Lung (tissue), 11 donors: ENCODE measurements at regions not wholly inside any gene's neighbourhood (a gene's known extent, or its start where the extent isn't known, plus 50 kb on each side); places are given as distances from the start of the nearest gene placed in this dataset.

Experiments used
- ATAC-seq: fragments of 200-7000 bp; cut with Tn5 transposase; one replicate; pipeline ENCODE4 v1.9.1; 2020; ENCODE audit warnings: moderate number of reproducible peaks; ENCODE audit not compliant: insufficient read depth, low FRiP score
- DNase-seq, 3 donors: peaks; one replicate each; pipeline ENCODE4 v3.0.0-alpha.2; 2013 to 2017
- H3K27ac ChIP-seq, 2 donors: one replicate each; pipeline ENCODE4 v1.5.1; 2013; ENCODE audit warnings: mild to moderate bottlenecking in 2 of 2, moderate library complexity in 2 of 2, control low read depth in 1 of 2, inconsistent platforms in 1 of 2, low read depth in 1 of 2, low read length in 1 of 2
- H3K27me3 ChIP-seq, 3 donors: one replicate each; pipeline ENCODE4 v1.5.1; 2013; ENCODE audit warnings: low read length in 2 of 3; ENCODE audit not compliant: control insufficient read depth in 3 of 3, insufficient read depth in 3 of 3
- H3K36me3 ChIP-seq, 4 donors: one replicate each; pipeline ENCODE4 v1.5.1; 2013; ENCODE audit warnings: low read length in 4 of 4, mild to moderate bottlenecking in 1 of 4, moderate library complexity in 1 of 4; ENCODE audit not compliant: control insufficient read depth in 4 of 4, insufficient read depth in 4 of 4
- H3K4me1 ChIP-seq, 5 donors: one replicate each; pipeline ENCODE4 v1.5.1; 2013; ENCODE audit warnings: low read length in 5 of 5, mild to moderate bottlenecking in 2 of 5, moderate library complexity in 1 of 5; ENCODE audit not compliant: control insufficient read depth in 5 of 5, insufficient read depth in 5 of 5
- H3K4me3 ChIP-seq: one replicate; pipeline ENCODE4 v1.5.1; 2013; ENCODE audit warnings: mild to moderate bottlenecking, control low read depth, moderate library complexity
- H3K9ac ChIP-seq, 2 donors: one replicate each; pipeline ENCODE4 v1.5.1; 2013; ENCODE audit warnings: low read length in 2 of 2, control low read depth in 1 of 2; ENCODE audit not compliant: insufficient read depth in 1 of 2
- H3K9me3 ChIP-seq, 4 donors: one replicate each; pipeline ENCODE4 v1.5.1; 2013; ENCODE audit warnings: low read length in 3 of 4, mild to moderate bottlenecking in 1 of 4, moderate library complexity in 1 of 4; ENCODE audit not compliant: control insufficient read depth in 4 of 4, insufficient read depth in 3 of 4
- CTCF ChIP-seq: IDR thresholded peaks from 2 replicates; pipeline ENCODE4 v1.5.1; 2012; ENCODE audit warnings: mild to moderate bottlenecking; ENCODE audit errors: control extremely low read depth, extremely low read depth
- WGBS, 2 donors: extraction: QIAGEN DNeasy Blood & Tissue Kit; methylation state at CpG; one replicate each; pipeline ENCODE4 v1.1.7; 2013; 5-methylcytosine and 5-hydroxymethylcytosine counted together
- donor health status: control.
- donor health status: control.
- donor health status: Bipolar disorder and iron deficiency.
- donor health status: healthy.
- donor health status: DM: yes; HTN: yes; CAD: no.

DNA sequence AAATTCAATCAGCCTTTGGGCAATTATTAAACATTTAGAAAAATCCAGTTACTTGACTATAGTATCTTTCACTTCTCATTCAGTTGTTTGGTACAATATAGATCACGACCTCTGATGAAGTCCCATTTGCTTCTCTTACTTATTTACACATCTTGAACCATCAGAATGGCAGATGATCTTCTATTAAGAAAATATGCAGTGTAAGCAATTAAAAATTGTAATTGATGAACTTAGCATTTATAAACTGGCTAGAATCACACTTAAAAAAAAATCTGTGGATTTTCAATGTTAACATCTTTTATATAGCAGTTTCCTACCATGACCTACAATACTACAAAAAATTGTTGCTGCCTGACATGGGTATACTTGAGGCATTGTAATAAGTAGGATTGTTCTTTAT lies 395.5 kb upstream of the CNTN4 start:
- DNase-seq = no peak
- TF ChIP-seq CTCF = no peak
- WGBS, 2 donors = 69 to 71% methylated on average over 1 of the region's 1 CpG
- no peaks in the 10 kb centered on the region for H3K36me3 ChIP-seq
- no peak overlapping the region for H3K4me3 ChIP-seq
- H3K27me3 ChIP-seq = no peaks in the 10 kb centered on the region
- no peak overlapping the region for H3K27ac ChIP-seq
- peaks cover 0 to 11% (median 0%) of the 10 kb centered on the region in 4 donors for H3K9me3 ChIP-seq
- H3K9ac ChIP-seq = no peak overlapping the region
- no peak for ATAC-seq
- H3K4me1 ChIP-seq = no peaks in the 10 kb centered on the region

DNA sequence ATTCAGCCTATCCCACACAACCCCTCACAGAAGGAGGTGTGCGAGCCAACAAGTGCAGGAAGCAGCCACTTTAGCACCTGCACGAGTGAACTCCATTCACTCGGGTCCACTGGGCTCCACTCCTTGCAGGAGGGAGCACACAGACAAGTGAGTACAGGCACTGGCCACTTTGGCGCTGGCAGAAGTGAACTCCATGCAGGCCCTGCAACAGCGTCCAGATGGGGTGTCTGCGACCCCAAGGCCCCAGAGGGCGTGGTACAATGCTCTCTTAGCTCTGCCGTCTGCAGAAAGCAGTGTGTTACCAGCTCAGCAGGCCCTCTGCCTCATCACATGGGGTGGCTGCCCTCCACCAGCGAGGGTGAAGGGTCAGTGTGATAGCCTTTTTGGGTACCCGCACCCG lies 388.0 kb upstream of the CNTN4 start:
- Histone ChIP-seq H3K9ac (no peak overlapping the region), H3K36me3 (no peaks in the 10 kb centered on the region), H3K4me1 (no peaks in the 10 kb centered on the region), H3K4me3 (no peak overlapping the region), H3K27me3 (no peaks in the 10 kb centered on the region), H3K27ac (no peak overlapping the region), H3K9me3 (peaks cover 0 to 5% (median 1%) of the 10 kb centered on the region in 4 donors)
- ATAC-seq = no peak
- WGBS, 2 donors = 86 to 93% methylated on average over 11 of the region's 11 CpGs
- DNase-seq = no peak
- no peak for TF ChIP-seq CTCF

- DNase-seq = no peak
- Histone ChIP-seq H3K36me3 (no peaks in the 10 kb centered on the region), H3K4me1 (peaks cover 0 to 3% (median 0%) of the 10 kb centered on the region in 5 donors), H3K9me3 (peaks cover 0 to 2% (median 0%) of the 10 kb centered on the region in 4 donors), H3K27ac (no peak overlapping the region), H3K9ac (no peak overlapping the region), H3K4me3 (no peak overlapping the region), H3K27me3 (no peaks in the 10 kb centered on the region)
- no peak for TF ChIP-seq CTCF
- no peak for ATAC-seq
Observed at GRCh38 chr3:1717524-1717923, 381.1 kb upstream of the CNTN4 start.

DNA sequence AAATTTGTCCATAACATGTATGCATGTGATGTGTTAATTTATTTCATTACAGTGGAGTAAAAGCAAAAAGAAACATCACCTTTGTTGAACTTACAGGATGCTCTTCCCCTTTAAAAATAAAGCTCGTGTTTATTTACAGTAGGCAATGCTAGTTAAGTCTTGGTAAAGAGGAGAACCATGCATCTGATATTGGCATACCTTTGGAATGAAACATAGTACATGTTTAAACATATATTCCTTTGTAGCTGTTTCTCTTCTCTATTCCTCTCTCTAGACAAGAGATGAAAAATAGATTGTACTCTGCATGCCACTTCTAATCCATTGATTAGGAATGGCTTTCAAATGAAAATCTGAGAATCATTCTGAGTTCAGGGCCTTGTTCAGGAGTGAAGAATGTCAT lies 374.9 kb upstream of the CNTN4 start:
- no peaks in the 10 kb centered on the region for H3K36me3 ChIP-seq

More for the DNA sequence above, 374.9 kb upstream of the CNTN4 start:
- Histone ChIP-seq H3K4me1 (no peaks in the 10 kb centered on the region), H3K9ac (no peak overlapping the region), H3K4me3 (no peak overlapping the region), H3K27me3 (no peaks in the 10 kb centered on the region), H3K27ac (no peak overlapping the region), H3K9me3 (peaks cover 0 to 2% (median 0%) of the 10 kb centered on the region in 4 donors)
- TF ChIP-seq CTCF = no peak
- WGBS, 2 donors = 56 to 83% methylated on average over 1 of the region's 1 CpG
- ATAC-seq (no peak), DNase-seq (no peak)
